K562 (cell line): ENCODE measurements at regions not wholly inside any gene's neighbourhood (a gene's known extent, or its start where the extent isn't known, plus 50 kb on each side); places are given as distances from the start of the nearest gene placed in this dataset.

Experiments used
- ATAC-seq: fragments of 200-7000 bp; cut with Tn5 transposase; 3 replicates; pipeline ENCODE4 v1.9.1; 2020; ENCODE audit warnings: moderate library complexity
- BruUV-seq: library from RNA; stranded (reverse); fragments of 400-500 nt; replicated peaks from 2 replicates; lab custom pipeline; 2021; lab: Mats Ljungman, UMichigan
- CTCF ChIA-PET: fragments of 300-600 bp; formaldehyde crosslinking; extraction: SDS; loops from one replicate; lab custom pipeline; 2021; ENCODE audit warnings: low intra/inter-chr PET ratio; lab: Yijun Ruan, JAX
- POLR2A ChIA-PET: fragments of 300-600, 350-650 bp; sonication (Branson Sonifier 250); formaldehyde crosslinking; extraction: SDS; loops from one replicate; lab custom pipeline; 2021; ENCODE audit warnings: antibody characterized with exemption, inconsistent platforms; lab: Yijun Ruan, JAX
- DNase-seq, 4 experiments: peaks; one replicate each; pipeline versions ENCODE4 v3.0.0 to v3.0.0-alpha.2; 2011 to 2018; ENCODE audit warnings: low spot score in 3 of 4, mixed read lengths in 3 of 4; ENCODE audit errors: extremely low read depth in 1 of 4
- FAIRE-seq: peaks from 2 replicates; lab custom pipeline; 2011; peaks lifted over from hg19 to GRCh38; lab: Jason Lieb, UNC
- H2AFZ ChIP-seq: 2 replicates; pipeline ENCODE4 v1.6.0; 2011; ENCODE audit warnings: low read depth, low read length, control low read depth, inconsistent platforms
- H3K27ac ChIP-seq: fragments of 200-600 bp; 3 replicates; pipeline ENCODE4 v1.8.0; 2011; ENCODE audit warnings: low read depth, mild to moderate bottlenecking, control low read depth, inconsistent platforms, low read length, moderate library complexity, mixed read lengths; ENCODE audit errors: extremely low read depth
- H3K27me3 ChIP-seq, 2 experiments: fragments of 300-600 bp in 1 of 2; 2 replicates in 1 of 2; 3 replicates in 1 of 2; pipeline versions ENCODE4 v1.6.0 to v1.8.0; 2011; ENCODE audit warnings: inconsistent platforms in 2 of 2, low read length in 2 of 2, mild to moderate bottlenecking in 1 of 2, mixed read lengths in 1 of 2, moderate library complexity in 1 of 2; ENCODE audit not compliant: control insufficient read depth in 2 of 2, insufficient read depth in 2 of 2
- H3K36me3 ChIP-seq: fragments of 300-600 bp; 3 replicates; pipeline ENCODE4 v1.8.0; 2011; ENCODE audit warnings: mild to moderate bottlenecking, low read length, inconsistent platforms; ENCODE audit not compliant: control insufficient read depth, insufficient read depth
- H3K4me1 ChIP-seq, 2 experiments: fragments of 200-600 bp in 1 of 2; replicated peaks in 1 of 2; 2 replicates in 1 of 2; 3 replicates in 1 of 2; pipeline versions ENCODE4 v1.5.1 to v1.8.0; 2011; ENCODE audit warnings: inconsistent platforms in 2 of 2, low read length in 2 of 2, mild to moderate bottlenecking in 1 of 2, mixed read lengths in 1 of 2, moderate library complexity in 1 of 2; ENCODE audit not compliant: control insufficient read depth in 2 of 2, insufficient read depth in 2 of 2
- H3K4me2 ChIP-seq: 2 replicates; pipeline ENCODE4 v1.6.1; 2011; ENCODE audit warnings: low read length, control low read depth, inconsistent platforms, mixed read lengths; ENCODE audit not compliant: insufficient read depth
- H3K4me3 ChIP-seq: fragments of 200-600 bp; sonication (generic), shearing (Covaris generic); 2 replicates; pipeline ENCODE4 v1.5.1; 2016; ENCODE audit warnings: control low read depth, inconsistent platforms
- H3K79me2 ChIP-seq: fragments of 200-600 bp; 3 replicates; pipeline ENCODE4 v1.8.0; 2011; ENCODE audit warnings: low read length, inconsistent platforms; ENCODE audit not compliant: control insufficient read depth, insufficient read depth
- H3K9ac ChIP-seq, 2 experiments: 2 replicates each; pipeline versions ENCODE4 v1.6.0 to v1.6.1; 2011; ENCODE audit warnings: low read depth in 2 of 2, low read length in 2 of 2, control low read depth in 1 of 2, inconsistent platforms in 1 of 2, mild to moderate bottlenecking in 1 of 2, mixed read lengths in 1 of 2; ENCODE audit not compliant: insufficient read depth in 1 of 2
- H3K9me1 ChIP-seq: one replicate; pipeline ENCODE4 v1.6.0; 2011; ENCODE audit warnings: inconsistent platforms, mild to moderate bottlenecking, low read length, moderate library complexity; ENCODE audit not compliant: control insufficient read depth, insufficient read depth
- H3K9me3 ChIP-seq: replicated peaks from 2 replicates; pipeline ENCODE4 v1.5.1; 2011; ENCODE audit warnings: low read depth, low read length, inconsistent platforms; ENCODE audit not compliant: control insufficient read depth, insufficient read depth
- H4K20me1 ChIP-seq: replicated peaks from 2 replicates; pipeline ENCODE4 v1.6.1; 2011; ENCODE audit warnings: low read length, inconsistent platforms, mixed read lengths; ENCODE audit not compliant: control insufficient read depth, insufficient read depth
- SMC3 ChIP-seq: conservative IDR thresholded peaks from 2 replicates; pipeline ENCODE4 v1.6.1; 2011; ENCODE audit warnings: low read depth, low read length, improper control_type of control experiment; ENCODE audit not compliant: insufficient read depth
- TCF15 ChIP-seq: fragments of 250-450 bp; sonication (Bioruptor Pico); IDR thresholded peaks from 2 replicates; pipeline ENCODE4 v1.8.0; 2022; ENCODE audit warnings: moderate library complexity, mild to moderate bottlenecking, inconsistent platforms
- ZBTB26 ChIP-seq: fragments of 450-650 bp; formaldehyde crosslinking; IDR thresholded peaks from 2 replicates; pipeline ENCODE4 v1.4.0; 2022; ENCODE audit warnings: missing genetic modification characterization
- ZBTB40 ChIP-seq, 2 experiments: fragments of 450-650 bp in 1 of 2; sonication (generic) in 1 of 2; formaldehyde crosslinking in 1 of 2; IDR thresholded peaks; 2 replicates each; pipeline versions ENCODE4 v1.7.1 to v1.9.0; 2016 to 2022; ENCODE audit warnings: inconsistent platforms in 1 of 2, mild to moderate bottlenecking in 1 of 2, missing genetic modification reagents in 1 of 2
- ZMIZ1 ChIP-seq, 2 experiments: fragments of 150-350 bp in 1 of 2; IDR thresholded peaks; 2 replicates each; pipeline ENCODE4 v1.6.1; 2012 to 2016; ENCODE audit warnings: low read depth in 2 of 2, low read length in 2 of 2, mild to moderate bottlenecking in 1 of 2, moderate library complexity in 1 of 2
- ZNF212 ChIP-seq: fragments of 450-650 bp; formaldehyde crosslinking; IDR thresholded peaks from 2 replicates; pipeline ENCODE4 v1.4.0; 2020; ENCODE audit warnings: mild to moderate bottlenecking
- WGBS: fragments of 100-300 bp; shearing (Covaris generic); methylation state at CpG from one replicate; pipeline ENCODE4 v1.1.6; 2016; ENCODE audit warnings: low coverage, mixed read lengths; ENCODE audit not compliant: insufficient coverage; ENCODE audit errors: missing lambda C conversion rate; 5-methylcytosine and 5-hydroxymethylcytosine counted together
- in situ Hi-C: fragments of 300-500 bp; cut with MboI; formaldehyde crosslinking; loops from 4 replicates; pipeline ENCODE4 v1.15.0; 2018; ENCODE audit warnings: inconsistent platforms, mixed read lengths
- intact Hi-C: fragments of 100-400 bp; cut with micrococcal nuclease; formaldehyde crosslinking; loops from 2 replicates; pipeline ENCODE4 v1.14.2; 2022

- TF ChIP-seq ZBTB26 (CRISPR knock-in tag) (no peak), ZMIZ1 (IDR thresholded peaks at IDR 0.05; ENCODE audit: low read depth in 2 of 2, low read length in 2 of 2) (no peak), TCF15 (CRISPR knock-in tag) (no peak)
Measured at GRCh38 chr13:66207610-66208009, 1022.5 kb downstream of the PCDH9 start (continued).

GRCh38 chr13:66205807-66206206, 1024.3 kb downstream of the PCDH9 start:
- H3K27ac ChIP-seq, result no peak overlapping the region
- H3K4me2 ChIP-seq, result no peak overlapping the region
- no TSS peak for BruUV-seq
- no peaks in the 10 kb centered on the region for H3K27me3 ChIP-seq
- in situ Hi-C loops, result no loop called here
- intact Hi-C loops, result no loop called here
- H2AFZ ChIP-seq, result no peak overlapping the region
- H3K9me3 ChIP-seq, result no peaks in the 10 kb centered on the region
- no peak for ATAC-seq
- H3K9me1 ChIP-seq, result no peaks in the 10 kb centered on the region
- H3K4me1 ChIP-seq, result no peaks in the 10 kb centered on the region
- 0% methylated on average over 2 of the region's 2 CpGs for WGBS
- H4K20me1 ChIP-seq, result no peaks in the 10 kb centered on the region
- ChIA-PET CTCF (no interaction called here), POLR2A (no interaction called here)
- no peak overlapping the region for H3K4me3 ChIP-seq
- H3K9ac ChIP-seq, result no peak overlapping the region
- FAIRE-seq, result no peak
- H3K36me3 ChIP-seq, result no peaks in the 10 kb centered on the region
- no peak for DNase-seq
- H3K79me2 ChIP-seq, result no peaks in the 10 kb centered on the region
- TF ChIP-seq SMC3 (no peak), ZNF212 (no peak), ZBTB40 (IDR thresholded peaks at IDR 0.05) (no peak), ZBTB40 (CRISPR knock-in tag; IDR thresholded peaks at IDR 0.05) (no peak)
